GM12878 (cell line): ENCODE measurements at regions not wholly inside any gene's neighbourhood (a gene's known extent, or its start where the extent isn't known, plus 50 kb on each side); places are given as distances from the start of the nearest gene placed in this dataset.

ENCODE experiments used
- ATAC-seq: fragments of 200-7000 bp; cut with Tn5 transposase; 3 replicates; pipeline ENCODE4 v1.9.1; 2020; ENCODE audit warnings: mild to moderate bottlenecking, moderate library complexity
- BruUV-seq: library from RNA; stranded (reverse); fragments of 400-500 nt; replicated peaks from 2 replicates; lab custom pipeline; 2021; lab: Mats Ljungman, UMichigan
- CTCF ChIA-PET: fragments of 300-600 bp; sonication (Branson Sonifier 250); formaldehyde crosslinking; extraction: SDS; loops from one replicate; lab custom pipeline; 2021; ENCODE audit warnings: inconsistent platforms; lab: Yijun Ruan, JAX
- POLR2A ChIA-PET: fragments of 350-600 bp; formaldehyde crosslinking; extraction: SDS; loops from one replicate; lab custom pipeline; 2021; ENCODE audit warnings: inconsistent platforms; lab: Charles Lee
- RAD21 ChIA-PET: fragments of 300-600 bp; sonication (Branson Sonifier 250); formaldehyde crosslinking; loops from one replicate; lab custom pipeline; 2023; ENCODE audit warnings: antibody characterized with exemption; ENCODE audit not compliant: unreplicated experiment; lab: Charles Lee
- SMC1A ChIA-PET: fragments of 300-600 bp; sonication (Branson Sonifier 250); formaldehyde crosslinking; loops from one replicate; lab custom pipeline; 2023; ENCODE audit not compliant: unreplicated experiment, uncharacterized antibody; lab: Charles Lee
- DNase-seq: peaks from one replicate; pipeline ENCODE4 v3.0.0-alpha.2; 2011; ENCODE audit warnings: low read depth, low spot score
- FAIRE-seq: peaks from 3 replicates; lab custom pipeline; 2011; peaks lifted over from hg19 to GRCh38; lab: Jason Lieb, UNC
- H2AFZ ChIP-seq: 2 replicates; pipeline ENCODE4 v1.6.0; 2011; ENCODE audit warnings: low read depth, low read length, control low read depth; ENCODE audit not compliant: control insufficient read depth
- H3K27ac ChIP-seq: 2 replicates; pipeline ENCODE4 v1.5.1; 2011; ENCODE audit warnings: control low read depth; ENCODE audit not compliant: control insufficient read depth, insufficient read depth
- H3K27me3 ChIP-seq, 2 experiments: replicated peaks in 1 of 2; 2 replicates each; pipeline versions ENCODE4 v1.6.0 to v1.6.1; 2011; ENCODE audit warnings: low read length in 1 of 2; ENCODE audit not compliant: control insufficient read depth in 2 of 2, insufficient read depth in 2 of 2
- H3K36me3 ChIP-seq, 2 experiments: 2 replicates each; pipeline ENCODE4 v1.5.1; 2011; ENCODE audit warnings: low read length in 1 of 2; ENCODE audit not compliant: control insufficient read depth in 2 of 2, insufficient read depth in 2 of 2
- H3K4me1 ChIP-seq: 2 replicates; pipeline ENCODE4 v1.6.1; 2011; ENCODE audit warnings: mild to moderate bottlenecking, low read length, moderate library complexity, mixed read lengths; ENCODE audit not compliant: control insufficient read depth, insufficient read depth
- H3K4me2 ChIP-seq: 2 replicates; pipeline ENCODE4 v1.6.0; 2011; ENCODE audit warnings: control low read depth; ENCODE audit not compliant: control insufficient read depth, insufficient read depth
- H3K4me3 ChIP-seq: fragments of 200-600 bp; sonication (generic); 2 replicates; pipeline ENCODE4 v1.5.1; 2016
- H3K79me2 ChIP-seq: 2 replicates; pipeline ENCODE4 v1.6.0; 2011; ENCODE audit warnings: low read length; ENCODE audit not compliant: control insufficient read depth, insufficient read depth
- H3K9ac ChIP-seq: 2 replicates; pipeline ENCODE4 v1.8.0; 2011; ENCODE audit warnings: low read length, control low read depth, mixed read lengths; ENCODE audit not compliant: control insufficient read depth, insufficient read depth
- H3K9me3 ChIP-seq: replicated peaks from 3 replicates; pipeline ENCODE4 v1.5.1; 2011; ENCODE audit warnings: mild to moderate bottlenecking, low read length; ENCODE audit not compliant: control insufficient read depth, insufficient read depth
- H4K20me1 ChIP-seq: 2 replicates; pipeline ENCODE4 v1.6.0; 2011; ENCODE audit not compliant: control insufficient read depth, insufficient read depth
- ATF3 ChIP-seq: IDR thresholded peaks from 2 replicates; pipeline ENCODE4 v1.6.1; 2011; ENCODE audit warnings: low read depth, mild to moderate bottlenecking, low read length, moderate library complexity, borderline replicate concordance; ENCODE audit errors: extremely low read depth
- IRF4 ChIP-seq: IDR thresholded peaks from 2 replicates; pipeline ENCODE4 v1.6.1; 2011; ENCODE audit warnings: low read depth, low read length
- MEF2B ChIP-seq: fragments of 450-650 bp; IDR thresholded peaks from 2 replicates; pipeline ENCODE4 v1.6.1; 2018; ENCODE audit warnings: mild to moderate bottlenecking, moderate library complexity; ENCODE audit not compliant: partially characterized antibody, poor library complexity, severe bottlenecking
- MTA2 ChIP-seq: fragments of 450-650 bp; IDR thresholded peaks from 2 replicates; pipeline ENCODE4 v1.6.1; 2016; ENCODE audit warnings: low read depth, mild to moderate bottlenecking, moderate library complexity
- PBX3 ChIP-seq: IDR thresholded peaks from 2 replicates; pipeline ENCODE4 v1.6.1; 2011; ENCODE audit warnings: mild to moderate bottlenecking, low read depth, low read length, moderate library complexity; ENCODE audit not compliant: insufficient replicate concordance
- SMARCA5 ChIP-seq: fragments of 450-650 bp; IDR thresholded peaks from 2 replicates; pipeline ENCODE4 v1.6.1; 2017; ENCODE audit warnings: mild to moderate bottlenecking
- ZNF687 ChIP-seq: fragments of 450-650 bp; IDR thresholded peaks from 2 replicates; pipeline ENCODE4 v1.6.1; 2017; ENCODE audit warnings: mild to moderate bottlenecking, moderate library complexity
- WGBS: methylation state at CpG from one replicate; pipeline ENCODE4 v1.1.6; 2016; ENCODE audit warnings: low lambda C conversion rate; ENCODE audit not compliant: insufficient replicate concordance, insufficient coverage; ENCODE audit errors: missing lambda C conversion rate; 5-methylcytosine and 5-hydroxymethylcytosine counted together
- in situ Hi-C: fragments of 300-500 bp; cut with MboI; formaldehyde crosslinking; loops from 9 replicates; pipeline ENCODE4 v1.14.3; 2018; ENCODE audit warnings: mixed read lengths
- intact Hi-C: fragments of 100-400 bp; cut with micrococcal nuclease; formaldehyde crosslinking; loops from one replicate; pipeline ENCODE4 v1.14.2; 2022; ENCODE audit not compliant: unreplicated experiment

GRCh38 chr15:47870300-47870955 is 153.1 kb downstream of the SEMA6D start:
- FAIRE-seq (no peak), DNase-seq (no peak), ATAC-seq (no peak)
- Histone ChIP-seq H3K9ac (no peak overlapping the region), H3K36me3 (no peaks in the 10 kb centered on the region), H3K4me3 (no peak overlapping the region), H2AFZ (no peak overlapping the region), H3K4me2 (no peak overlapping the region), H3K4me1 (no peaks in the 10 kb centered on the region), H3K79me2 (no peaks in the 10 kb centered on the region), H3K9me3 (no peaks in the 10 kb centered on the region), H3K27ac (no peak overlapping the region), H3K27me3 (no peaks in the 10 kb centered on the region), H4K20me1 (no peaks in the 10 kb centered on the region)
- POLR2A ChIA-PET: no interaction called here
- TF ChIP-seq MTA2: no peak
- TF ChIP-seq SMARCA5: no peak
- TF ChIP-seq IRF4: no peak
- TF ChIP-seq MEF2B: no peak
- no peak for TF ChIP-seq PBX3
- TF ChIP-seq ATF3: no peak
- no peak for TF ChIP-seq ZNF687
- RAD21 ChIA-PET: no interaction called here
- SMC1A ChIA-PET: interaction anchor here (0.9 kb wide), 1 partner anchor 105 kb away, joined by 3 read pairs; no protein-coding TSS in a partner anchor
- intact Hi-C loops (no loop called here), in situ Hi-C loops (no loop called here)
- CTCF ChIA-PET: no interaction called here
- WGBS: 92% methylated on average over 1 of the region's 1 CpG
- no TSS peak for BruUV-seq
